ENCODE measurements at regions not wholly inside any gene's neighbourhood (a gene's known extent, or its start where the extent isn't known, plus 50 kb on each side); places are given as distances from the start of the nearest gene placed in this dataset.

- H3K9ac ChIP-seq (ENCODE audit: low read length) = no peak overlapping the region
- H3K9me3 ChIP-seq (replicated peaks; ENCODE audit: insufficient read depth, low read length) = no peaks in the 10 kb centered on the region
- TF ChIP-seq EZH2 (optimal IDR thresholded peaks at IDR 0.05; ENCODE audit: low read depth, low read length) (no peak), CTCF (IDR thresholded peaks at IDR 0.05; ENCODE audit: low read length) (no peak), EZH2phosphoT487 (IDR thresholded peaks at IDR 0.05; ENCODE audit: low read length) (no peak)
- H3F3A ChIP-seq (ENCODE audit: insufficient read depth, low read length) = no peaks in the 10 kb centered on the region
- no peaks in the 10 kb centered on the region for H3K4me1 ChIP-seq (ENCODE audit: low read length)
- H3K79me2 ChIP-seq (ENCODE audit: low read length) = no peaks in the 10 kb centered on the region
- DNase-seq = peak; percentile 25
- no peaks in the 10 kb centered on the region for H3K27me3 ChIP-seq (replicated peaks; ENCODE audit: insufficient read depth, low read length)
- no peaks in the 10 kb centered on the region for H3K9me2 ChIP-seq (replicated peaks; ENCODE audit: insufficient read depth, low read length)
- no peak overlapping the region for H3K27ac ChIP-seq (ENCODE audit: low read length)
- H3K4me2 ChIP-seq (ENCODE audit: low read depth, low read length) = peak overlapping the region; percentile 48
- 0 out of 2 replicates have a peak overlapping the region, but pooled peaks have one; percentile 6 for H3K4me3 ChIP-seq (ENCODE audit: low read length)
- H4K20me1 ChIP-seq (ENCODE audit: insufficient read depth, low read length) = no peaks in the 10 kb centered on the region
- H3K36me3 ChIP-seq (replicated peaks; ENCODE audit: insufficient read depth, low read length) = no peaks in the 10 kb centered on the region
- H2AFZ ChIP-seq (ENCODE audit: low read length) = peak overlapping the region; percentile 79
These were observed 187.5 kb upstream of the CNTN3 start for GRCh38 chr3:74801924-74802323.

GRCh38 chr3:74789111-74789510, 174.7 kb upstream of the CNTN3 start:
- H3F3A ChIP-seq (ENCODE audit: insufficient read depth, low read length) = no peaks in the 10 kb centered on the region
- no peak for TF ChIP-seq CTCF (IDR thresholded peaks at IDR 0.05; ENCODE audit: low read length)
- TF ChIP-seq EZH2phosphoT487 (IDR thresholded peaks at IDR 0.05; ENCODE audit: low read length) = no peak
- H3K9me2 ChIP-seq (replicated peaks; ENCODE audit: insufficient read depth, low read length) = no peaks in the 10 kb centered on the region
- H3K9ac ChIP-seq (ENCODE audit: low read length) = no peak overlapping the region
- no peaks in the 10 kb centered on the region for H3K4me1 ChIP-seq (ENCODE audit: low read length)
- H4K20me1 ChIP-seq (ENCODE audit: insufficient read depth, low read length) = no peaks in the 10 kb centered on the region
- H3K36me3 ChIP-seq (replicated peaks; ENCODE audit: insufficient read depth, low read length) = no peaks in the 10 kb centered on the region
- no peak overlapping the region for H3K27ac ChIP-seq (ENCODE audit: low read length)
- H3K79me2 ChIP-seq (ENCODE audit: low read length) = no peaks in the 10 kb centered on the region
- no peak overlapping the region for H3K4me3 ChIP-seq (ENCODE audit: low read length)
- H2AFZ ChIP-seq (ENCODE audit: low read length) = no peak overlapping the region
- H3K27me3 ChIP-seq (replicated peaks; ENCODE audit: insufficient read depth, low read length) = no peaks in the 10 kb centered on the region
- DNase-seq = no peak
- H3K9me3 ChIP-seq (replicated peaks; ENCODE audit: insufficient read depth, low read length) = no peaks in the 10 kb centered on the region
- no peak overlapping the region for H3K4me2 ChIP-seq (ENCODE audit: low read depth, low read length)

- no peaks in the 10 kb centered on the region for H3K9me3 ChIP-seq (replicated peaks; ENCODE audit: insufficient read depth, low read length)
- H3K4me1 ChIP-seq (ENCODE audit: low read length) = no peaks in the 10 kb centered on the region
- no peaks in the 10 kb centered on the region for H3K36me3 ChIP-seq (replicated peaks; ENCODE audit: insufficient read depth, low read length)
- H3K27me3 ChIP-seq (replicated peaks; ENCODE audit: insufficient read depth, low read length) = no peaks in the 10 kb centered on the region
- H3K9ac ChIP-seq (ENCODE audit: low read length) = no peak overlapping the region
- no peaks in the 10 kb centered on the region for H4K20me1 ChIP-seq (ENCODE audit: insufficient read depth, low read length)
- no peak for TF ChIP-seq EZH2 (optimal IDR thresholded peaks at IDR 0.05; ENCODE audit: low read depth, low read length)
- no peak for TF ChIP-seq CTCF (IDR thresholded peaks at IDR 0.05; ENCODE audit: low read length)
- TF ChIP-seq EZH2phosphoT487 (IDR thresholded peaks at IDR 0.05; ENCODE audit: low read length) = no peak
- H3F3A ChIP-seq (ENCODE audit: insufficient read depth, low read length) = no peaks in the 10 kb centered on the region
- DNase-seq = no peak
- H2AFZ ChIP-seq (ENCODE audit: low read length) = no peak overlapping the region
- H3K27ac ChIP-seq (ENCODE audit: low read length) = no peak overlapping the region
- H3K4me2 ChIP-seq (ENCODE audit: low read depth, low read length) = no peak overlapping the region
- no peaks in the 10 kb centered on the region for H3K9me2 ChIP-seq (replicated peaks; ENCODE audit: insufficient read depth, low read length)
- no peaks in the 10 kb centered on the region for H3K79me2 ChIP-seq (ENCODE audit: low read length)
- H3K4me3 ChIP-seq (ENCODE audit: low read length) = no peak overlapping the region
These were observed 172.6 kb upstream of the CNTN3 start for GRCh38 chr3:74787011-74787410.

Data from MM.1S (cell line).